LHCN-M2 (cell line): ENCODE measurements at regions not wholly inside any gene's neighbourhood (a gene's known extent, or its start where the extent isn't known, plus 50 kb on each side); places are given as distances from the start of the nearest gene placed in this dataset.
"Not testable (repeated sequence)": the region's sequence is repeated elsewhere in the genome, so short reads cannot be mapped to it uniquely, and the experiment has no call there.

Experiments
- DNase-seq: peaks from one replicate; pipeline ENCODE4 v3.0.0-alpha.2; 2012; ENCODE audit warnings: low read depth

- DNase-seq = peak; percentile 1
Measured at GRCh38 chr1:83244832-83245231, 754.1 kb downstream of the TTLL7 start.

- DNase-seq = not testable (repeated sequence)
Measured at GRCh38 chr1:83239568-83239967, 759.4 kb downstream of the TTLL7 start.

GRCh38 chr1:83238654-83239053 is 760.3 kb downstream of the TTLL7 start:
- not testable (repeated sequence) for DNase-seq

DNA sequence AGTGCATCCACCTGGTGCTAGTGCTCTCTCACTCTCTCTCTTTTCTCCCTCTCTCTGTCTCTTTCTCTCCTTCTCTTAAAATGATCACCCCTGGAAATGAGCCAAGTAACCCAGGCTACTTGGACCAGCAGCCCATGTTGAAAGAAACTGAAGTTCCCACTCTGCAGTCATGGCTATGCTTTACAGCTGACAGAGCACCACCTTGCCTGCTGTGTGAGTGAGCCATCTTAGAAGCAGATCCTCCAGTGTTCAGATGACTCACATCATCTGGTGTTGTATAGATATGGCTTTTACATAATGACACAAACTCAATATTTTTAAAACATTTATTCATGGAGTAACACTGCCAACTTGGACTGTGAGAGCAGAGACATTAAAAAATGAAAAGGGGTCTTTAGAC is 779.1 kb downstream of the TTLL7 start:
- not testable (repeated sequence) for DNase-seq

GRCh38 chr1:83218036-83218716 is 780.8 kb downstream of the TTLL7 start:
- DNase-seq = not testable (repeated sequence)

- DNase-seq = not testable (repeated sequence)
Measured at GRCh38 chr1:83214317-83214716, 784.6 kb downstream of the TTLL7 start.

- DNase-seq = not testable (repeated sequence)
Measured at GRCh38 chr1:83213648-83214047, 785.3 kb downstream of the TTLL7 start.

GRCh38 chr1:83212033-83212432 is 786.9 kb downstream of the TTLL7 start:
- DNase-seq = not testable (repeated sequence)

- not testable (repeated sequence) for DNase-seq
Measured at GRCh38 chr1:83208540-83208939, 790.4 kb downstream of the TTLL7 start.

GRCh38 chr1:83194610-83195009 is 804.3 kb downstream of the TTLL7 start:
- not testable (repeated sequence) for DNase-seq

GRCh38 chr1:83182033-83182728 is 816.8 kb downstream of the TTLL7 start:
- not testable (repeated sequence) for DNase-seq

DNA sequence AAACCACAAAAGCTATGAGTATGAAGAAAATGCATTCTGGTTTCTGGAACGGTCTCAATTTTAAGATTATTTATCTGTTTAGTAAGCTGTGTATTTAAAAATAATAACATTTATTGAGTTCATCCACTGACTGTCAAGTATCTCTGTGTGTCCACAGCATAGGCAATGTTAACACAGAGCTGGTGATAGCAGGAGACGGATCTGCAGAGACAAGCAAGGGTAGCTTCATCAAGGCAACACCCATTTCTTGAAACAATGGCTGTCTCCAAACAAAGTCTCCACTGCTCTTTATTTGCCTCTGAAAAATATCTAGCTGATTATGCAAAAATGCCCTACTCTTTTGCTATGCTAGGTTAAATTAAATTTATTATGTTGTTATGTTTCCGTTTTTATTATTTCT is 818.3 kb downstream of the TTLL7 start:
- not testable (repeated sequence) for DNase-seq

DNA sequence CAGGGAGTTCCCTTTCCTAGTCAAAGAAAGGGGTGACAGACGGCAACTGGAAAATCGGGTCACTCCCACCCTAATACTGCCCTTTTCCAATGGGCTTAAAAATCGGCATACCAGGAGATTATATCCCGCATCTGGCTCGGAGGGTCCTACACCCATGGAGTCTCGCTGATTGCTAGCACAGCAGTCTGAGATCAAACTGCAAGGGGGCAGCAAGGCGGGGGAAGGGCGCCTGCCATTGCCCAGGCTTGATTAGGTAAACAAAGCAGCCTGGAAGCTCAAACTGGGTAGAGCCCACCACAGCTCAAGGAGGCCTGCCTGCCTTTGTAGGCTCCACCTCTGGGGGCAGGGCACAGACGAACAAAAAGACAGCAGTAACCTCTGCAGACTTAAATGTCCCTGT is 831.3 kb downstream of the TTLL7 start:
- not testable (repeated sequence) for DNase-seq

GRCh38 chr1:83163879-83164475 is 835.0 kb downstream of the TTLL7 start:
- peak; percentile 2 for DNase-seq

DNA sequence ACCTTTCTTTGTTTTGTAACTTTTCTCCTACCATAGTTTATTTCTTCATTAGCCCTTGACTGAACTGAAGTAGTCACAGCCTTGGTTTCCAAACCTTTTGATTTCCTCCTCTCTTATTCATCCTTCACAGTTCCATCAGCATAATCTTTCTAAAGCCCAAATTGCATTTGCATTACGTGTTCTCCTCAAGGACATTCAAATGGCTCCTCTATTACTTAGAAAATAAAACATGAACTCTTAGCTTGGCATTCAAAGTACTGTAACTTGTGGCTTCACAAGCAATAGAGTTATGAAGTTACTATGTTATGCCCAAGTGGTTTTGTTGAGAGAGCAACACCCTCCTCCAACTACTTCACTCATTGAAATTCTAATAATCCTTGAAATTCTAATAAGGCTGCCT is 840.0 kb downstream of the TTLL7 start:
- DNase-seq = not testable (repeated sequence)

DNA sequence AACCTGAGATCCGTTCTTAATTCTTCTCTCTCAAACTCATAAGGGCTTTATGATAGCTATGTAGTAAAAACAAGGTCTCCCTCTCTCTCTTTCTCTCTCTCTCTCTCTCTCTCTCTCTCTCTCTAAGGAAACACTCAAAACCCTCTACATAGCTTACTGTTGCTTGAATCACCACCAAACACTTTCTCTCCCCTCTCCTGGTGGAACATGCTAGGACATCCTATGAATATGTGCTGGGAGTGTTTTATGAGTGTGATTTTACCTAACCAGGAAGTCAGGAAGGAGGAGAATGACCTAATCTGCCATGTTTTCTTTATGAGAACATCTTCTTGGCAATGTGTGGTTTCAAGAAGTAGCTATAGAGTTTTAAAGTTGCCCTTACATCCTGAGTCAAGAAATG is 844.6 kb downstream of the TTLL7 start:
- DNase-seq = not testable (repeated sequence)

GRCh38 chr1:83151167-83151898 is 847.6 kb downstream of the TTLL7 start:
- DNase-seq = peak; percentile 49

DNA sequence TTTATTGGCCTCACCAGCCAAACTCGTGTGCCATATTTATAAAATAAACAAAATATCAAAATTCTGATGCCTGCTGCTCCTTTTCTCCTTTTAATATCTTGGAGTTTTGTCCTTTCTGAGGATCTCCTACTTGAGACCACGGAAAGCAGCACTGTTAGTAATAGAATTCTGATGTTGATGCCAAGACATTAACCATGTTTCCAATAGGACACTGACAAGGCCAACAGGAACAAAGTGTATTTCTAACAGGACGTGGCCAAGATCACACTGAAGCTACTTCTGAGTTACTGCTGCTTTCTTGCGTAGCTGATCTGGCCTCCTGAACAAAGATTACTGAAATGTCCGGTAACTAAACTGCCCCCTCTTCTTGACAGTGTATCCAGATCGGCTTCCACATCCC is 848.5 kb downstream of the TTLL7 start:
- not testable (repeated sequence) for DNase-seq

DNA sequence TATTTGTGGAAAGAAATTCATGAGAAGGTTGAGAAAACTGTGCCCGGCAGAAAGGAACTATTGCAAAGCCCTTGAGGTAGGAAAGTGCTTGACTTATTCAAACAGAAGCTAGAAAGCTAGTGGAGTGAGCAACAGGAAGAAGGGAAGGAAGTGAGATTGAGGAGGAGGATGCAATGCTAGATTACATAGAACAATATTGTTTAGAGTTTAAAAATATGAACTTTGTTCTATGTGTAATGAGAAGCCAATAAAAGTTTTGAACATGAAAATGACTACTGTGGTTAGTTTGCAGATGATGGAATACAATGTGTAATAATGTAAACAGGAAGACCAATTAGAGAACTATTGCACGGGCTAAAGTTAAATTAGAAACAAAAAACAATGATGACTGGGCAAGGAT is 853.1 kb downstream of the TTLL7 start:
- DNase-seq = not testable (repeated sequence)

GRCh38 chr1:83142802-83143201 is 856.1 kb downstream of the TTLL7 start:
- not testable (repeated sequence) for DNase-seq

- not testable (repeated sequence) for DNase-seq
Measured at GRCh38 chr1:83135524-83136157, 863.3 kb downstream of the TTLL7 start.
